ENCODE measurements at regions not wholly inside any gene's neighbourhood (a gene's known extent, or its start where the extent isn't known, plus 50 kb on each side); places are given as distances from the start of the nearest gene placed in this dataset.

GRCh38 chr4:138909587-138909986 is 106.0 kb upstream of the NOCT start:
- Histone ChIP-seq H3K79me2 (ENCODE audit: insufficient read depth, low read length) (no peaks in the 10 kb centered on the region), H3K4me2 (ENCODE audit: insufficient read depth, low read length) (no peak overlapping the region), H3K4me1 (ENCODE audit: insufficient read depth, low read length) (no peaks in the 10 kb centered on the region), H2AFZ (ENCODE audit: low read length) (no peak overlapping the region), H3K4me3 (ENCODE audit: insufficient read depth, low read length) (no peak overlapping the region), H4K20me1 (ENCODE audit: insufficient read depth, low read length) (no peaks in the 10 kb centered on the region), H3K36me3 (ENCODE audit: insufficient read depth, low read length) (no peaks in the 10 kb centered on the region), H3K27me3 (ENCODE audit: insufficient read depth, low read length) (peaks cover 9% of the 10 kb centered on the region), H3K9me3 (ENCODE audit: low read depth, low read length) (no peaks in the 10 kb centered on the region), H3K27ac (ENCODE audit: low read depth, low read length) (no peak overlapping the region)
- DNase-seq (ENCODE audit: insufficient read length, low spot score, missing footprints): no peak
- no peak for TF ChIP-seq CTCF (IDR thresholded peaks at IDR 0.05; ENCODE audit: extremely low read depth, low read depth, low read length)

GRCh38 chr4:138908134-138908533 is 107.4 kb upstream of the NOCT start:
- Histone ChIP-seq H3K9me3 (ENCODE audit: low read depth, low read length) (no peaks in the 10 kb centered on the region), H2AFZ (ENCODE audit: low read length) (no peak overlapping the region), H4K20me1 (ENCODE audit: insufficient read depth, low read length) (no peaks in the 10 kb centered on the region), H3K4me3 (ENCODE audit: insufficient read depth, low read length) (no peak overlapping the region), H3K27ac (ENCODE audit: low read depth, low read length) (no peak overlapping the region), H3K36me3 (ENCODE audit: insufficient read depth, low read length) (no peaks in the 10 kb centered on the region), H3K4me1 (ENCODE audit: insufficient read depth, low read length) (no peaks in the 10 kb centered on the region), H3K79me2 (ENCODE audit: insufficient read depth, low read length) (no peaks in the 10 kb centered on the region), H3K4me2 (ENCODE audit: insufficient read depth, low read length) (no peak overlapping the region), H3K27me3 (ENCODE audit: insufficient read depth, low read length) (peaks cover 9% of the 10 kb centered on the region)
- no peak for DNase-seq (ENCODE audit: insufficient read length, low spot score, missing footprints)
- no peak for TF ChIP-seq CTCF (IDR thresholded peaks at IDR 0.05; ENCODE audit: extremely low read depth, low read depth, low read length)

GRCh38 chr4:138907174-138907573 is 108.4 kb upstream of the NOCT start:
- Histone ChIP-seq H3K36me3 (ENCODE audit: insufficient read depth, low read length) (no peaks in the 10 kb centered on the region), H3K79me2 (ENCODE audit: insufficient read depth, low read length) (no peaks in the 10 kb centered on the region), H3K4me3 (ENCODE audit: insufficient read depth, low read length) (no peak overlapping the region), H3K4me1 (ENCODE audit: insufficient read depth, low read length) (no peaks in the 10 kb centered on the region), H4K20me1 (ENCODE audit: insufficient read depth, low read length) (no peaks in the 10 kb centered on the region), H2AFZ (ENCODE audit: low read length) (no peak overlapping the region), H3K4me2 (ENCODE audit: insufficient read depth, low read length) (no peak overlapping the region), H3K27ac (ENCODE audit: low read depth, low read length) (no peak overlapping the region), H3K27me3 (ENCODE audit: insufficient read depth, low read length) (peaks cover 9% of the 10 kb centered on the region), H3K9me3 (ENCODE audit: low read depth, low read length) (no peaks in the 10 kb centered on the region)
- DNase-seq (ENCODE audit: insufficient read length, low spot score, missing footprints): no peak
- no peak for TF ChIP-seq CTCF (IDR thresholded peaks at IDR 0.05; ENCODE audit: extremely low read depth, low read depth, low read length)

GRCh38 chr4:138904793-138905192 is 110.8 kb upstream of the NOCT start:
- no peak for TF ChIP-seq CTCF (IDR thresholded peaks at IDR 0.05; ENCODE audit: extremely low read depth, low read depth, low read length)
- Histone ChIP-seq H3K27me3 (ENCODE audit: insufficient read depth, low read length) (peaks cover 2% of the 10 kb centered on the region), H3K4me2 (ENCODE audit: insufficient read depth, low read length) (no peak overlapping the region)

More at GRCh38 chr4:138904793-138905192, 110.8 kb upstream of the NOCT start:
- H3K9me3 ChIP-seq (ENCODE audit: low read depth, low read length): no peaks in the 10 kb centered on the region
- H3K79me2 ChIP-seq (ENCODE audit: insufficient read depth, low read length): no peaks in the 10 kb centered on the region
- H3K4me3 ChIP-seq (ENCODE audit: insufficient read depth, low read length): no peak overlapping the region
- H3K4me1 ChIP-seq (ENCODE audit: insufficient read depth, low read length): no peaks in the 10 kb centered on the region
- no peaks in the 10 kb centered on the region for H4K20me1 ChIP-seq (ENCODE audit: insufficient read depth, low read length)
- DNase-seq (ENCODE audit: insufficient read length, low spot score, missing footprints): no peak
- H3K27ac ChIP-seq (ENCODE audit: low read depth, low read length): no peak overlapping the region
- no peak overlapping the region for H2AFZ ChIP-seq (ENCODE audit: low read length)
- H3K36me3 ChIP-seq (ENCODE audit: insufficient read depth, low read length): no peaks in the 10 kb centered on the region
